ENCODE measurements at regions not wholly inside any gene's neighbourhood (a gene's known extent, or its start where the extent isn't known, plus 50 kb on each side); places are given as distances from the start of the nearest gene placed in this dataset.
"Not testable (repeated sequence)": the region's sequence is repeated elsewhere in the genome, so short reads cannot be mapped to it uniquely, and the experiment has no call there.

- no peak for DNase-seq
These were observed 112.0 kb downstream of the NPTX2 start for GRCh38 chr7:98729121-98729520.

DNA sequence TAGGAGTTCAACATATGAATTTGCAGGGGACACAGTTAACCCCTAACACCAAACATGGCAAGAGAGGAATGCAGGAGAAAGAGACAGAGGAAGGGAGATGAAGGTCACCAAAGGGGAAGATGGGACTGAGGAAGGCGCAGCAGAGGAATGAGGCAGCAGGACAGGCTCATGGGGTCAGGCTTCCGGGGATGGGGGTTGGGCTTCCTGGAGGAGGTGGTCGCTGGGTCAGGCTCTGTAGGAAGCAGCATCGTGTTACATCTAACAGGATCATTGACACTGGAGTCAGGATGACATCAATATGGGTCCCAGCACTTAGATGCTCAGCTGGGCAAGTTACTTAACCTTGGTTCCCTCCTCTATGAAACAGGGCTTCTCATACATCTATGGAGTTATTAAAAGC lies 113.2 kb downstream of the NPTX2 start:
- DNase-seq, result no peak

- no peak for DNase-seq
These were observed 114.6 kb downstream of the NPTX2 start for GRCh38 chr7:98731651-98732050.

DNA sequence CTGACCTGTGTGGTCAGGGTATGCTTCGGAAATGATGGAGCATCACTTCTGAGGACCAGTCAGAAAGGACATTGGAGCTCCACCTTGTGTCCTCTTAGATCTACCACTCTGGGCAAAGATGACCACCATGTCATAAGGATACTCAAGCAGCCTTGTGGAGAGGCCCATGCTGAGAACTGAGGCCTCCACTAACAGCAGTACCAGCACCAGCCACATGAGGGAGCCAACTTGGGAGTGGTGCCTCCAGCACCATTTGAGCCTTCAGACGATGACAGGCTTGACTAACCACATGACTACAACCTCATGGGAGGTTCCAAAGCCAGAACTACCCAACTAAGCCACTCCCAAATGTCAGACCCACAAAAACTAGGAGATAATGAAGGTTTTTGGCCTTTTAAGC lies 116.0 kb downstream of the NPTX2 start:
- DNase-seq, result peak; percentile 78

- DNase-seq, result no peak
These were observed 118.7 kb downstream of the NPTX2 start for GRCh38 chr7:98735801-98736200.

- DNase-seq, result not testable (repeated sequence)
These were observed 119.4 kb downstream of the NPTX2 start for GRCh38 chr7:98736461-98736860.

DNA sequence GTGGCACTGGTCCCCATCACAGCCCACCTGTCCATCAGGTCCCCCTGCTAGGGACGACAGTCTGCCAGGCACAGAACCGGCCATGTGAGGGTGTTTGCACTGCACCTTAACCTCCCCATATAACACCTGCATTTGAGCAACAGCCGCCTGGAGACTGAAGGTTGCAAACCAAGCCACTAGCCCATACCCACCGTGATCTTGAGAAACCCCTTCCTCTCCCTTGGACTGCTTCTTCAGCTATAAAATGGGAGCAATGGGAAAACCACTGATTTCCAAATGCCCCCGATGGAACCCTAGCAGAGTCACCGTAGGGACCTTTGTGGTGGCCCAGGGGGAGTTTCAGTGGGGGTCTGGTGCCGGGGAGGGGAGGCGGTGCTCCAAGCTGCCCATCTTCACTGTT lies 120.1 kb downstream of the NPTX2 start:
- no peak for DNase-seq

- no peak for DNase-seq
These were observed 123.6 kb downstream of the NPTX2 start for GRCh38 chr7:98740643-98741042.

DNA sequence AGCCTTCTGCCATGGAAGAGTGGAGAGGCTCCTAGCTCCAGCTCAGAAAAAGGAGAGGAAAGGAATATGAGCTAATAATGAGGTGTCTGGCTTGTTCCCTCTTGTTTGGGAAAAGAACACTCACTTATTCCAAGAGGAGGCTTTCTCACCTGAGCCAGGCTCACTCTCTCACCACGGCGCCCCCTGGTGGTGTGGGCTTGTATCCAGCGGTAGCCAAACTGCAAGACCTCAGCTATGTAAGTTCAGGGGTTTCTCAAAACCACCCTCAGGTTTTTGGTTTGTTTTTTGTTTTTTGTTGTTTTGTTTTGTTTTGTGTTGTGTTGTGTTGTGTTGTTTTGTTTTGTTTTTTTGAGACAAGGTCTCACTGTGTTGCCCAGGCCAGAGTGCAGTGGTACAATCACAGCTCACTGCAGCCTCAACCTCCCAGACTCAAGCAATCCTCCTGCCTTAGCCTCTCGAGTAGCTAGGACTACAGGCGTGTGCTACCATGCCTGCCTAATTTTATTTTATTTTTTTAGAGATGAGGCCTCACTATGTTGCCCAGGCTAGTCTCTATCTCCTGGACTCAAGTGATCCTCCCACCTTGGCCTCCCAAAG lies 124.0 kb downstream of the TMEM130 start:
- DNase-seq, result peak; percentile 83

DNA sequence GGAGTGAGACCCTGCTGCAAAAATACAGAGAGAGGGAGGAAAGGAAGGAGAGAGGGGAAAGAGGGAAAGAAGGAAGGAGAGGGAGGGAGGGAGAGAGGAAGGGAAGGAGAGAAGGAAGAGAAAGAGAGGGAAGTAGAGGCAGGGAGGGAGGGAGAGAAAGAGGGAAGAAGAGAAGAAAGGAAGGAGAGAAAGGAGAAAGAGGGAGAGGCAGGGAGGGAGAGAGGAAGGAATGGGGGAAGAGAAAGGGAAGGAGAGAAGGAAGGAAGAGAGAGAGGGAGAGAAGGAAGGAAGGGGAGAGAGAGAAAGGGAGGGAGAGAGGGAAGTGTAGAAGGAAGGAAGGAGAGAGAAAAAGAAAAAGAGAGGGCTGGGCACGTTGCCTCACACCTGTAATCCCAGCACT lies 121.7 kb downstream of the TMEM130 start:
- no peak for DNase-seq

GRCh38 chr7:98753176-98753575 lies 116.6 kb downstream of the TMEM130 start:
- DNase-seq, result no peak

- DNase-seq, result peak; percentile 94
These were observed 115.8 kb downstream of the TMEM130 start for GRCh38 chr7:98753989-98754479.

- peak; percentile 72 for DNase-seq
These were observed 114.5 kb downstream of the TMEM130 start for GRCh38 chr7:98755138-98755898.

DNA sequence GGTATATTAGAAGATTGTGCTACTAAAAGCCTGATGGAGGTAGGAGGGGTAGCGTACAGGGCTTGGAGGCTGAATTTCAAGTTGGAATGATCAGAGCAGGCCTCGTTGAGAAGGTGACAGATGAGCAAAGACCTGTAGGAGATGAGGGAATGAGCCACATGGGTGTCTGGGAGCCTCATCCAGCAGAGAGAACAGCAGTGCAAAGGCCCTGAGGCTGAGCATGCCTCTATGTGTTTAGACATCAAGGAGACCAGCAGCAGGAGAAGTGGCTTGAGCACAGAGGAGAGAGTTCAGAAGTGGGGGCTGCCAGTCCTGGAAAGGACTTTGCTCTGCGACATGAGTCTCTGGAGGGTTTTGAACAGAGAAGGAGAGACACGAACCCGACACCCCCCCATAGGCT lies 111.7 kb downstream of the TMEM130 start:
- DNase-seq, result no peak

DNA sequence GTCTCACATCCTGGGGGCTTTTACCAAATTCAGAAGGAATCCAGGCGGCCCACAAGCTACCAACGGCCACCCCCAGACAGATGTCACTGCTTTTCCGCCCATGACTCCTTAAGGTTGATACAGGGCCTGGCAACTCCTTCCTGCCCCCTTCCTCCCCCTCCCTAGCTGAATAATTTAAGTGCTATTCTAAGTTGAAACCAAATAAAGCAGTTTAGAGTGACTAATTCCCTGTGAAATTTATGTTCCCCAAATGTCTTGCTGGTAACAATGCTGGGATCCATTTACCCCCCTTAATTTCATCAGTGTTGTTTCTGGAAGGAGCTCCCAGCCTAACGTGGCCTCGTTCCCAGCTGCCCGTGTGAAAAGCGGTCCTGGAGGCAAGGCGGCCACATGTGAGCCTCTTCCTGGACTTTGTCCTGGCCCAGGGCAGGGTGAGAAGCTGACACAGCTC lies 109.6 kb downstream of the TMEM130 start:
- no peak for DNase-seq

DNA sequence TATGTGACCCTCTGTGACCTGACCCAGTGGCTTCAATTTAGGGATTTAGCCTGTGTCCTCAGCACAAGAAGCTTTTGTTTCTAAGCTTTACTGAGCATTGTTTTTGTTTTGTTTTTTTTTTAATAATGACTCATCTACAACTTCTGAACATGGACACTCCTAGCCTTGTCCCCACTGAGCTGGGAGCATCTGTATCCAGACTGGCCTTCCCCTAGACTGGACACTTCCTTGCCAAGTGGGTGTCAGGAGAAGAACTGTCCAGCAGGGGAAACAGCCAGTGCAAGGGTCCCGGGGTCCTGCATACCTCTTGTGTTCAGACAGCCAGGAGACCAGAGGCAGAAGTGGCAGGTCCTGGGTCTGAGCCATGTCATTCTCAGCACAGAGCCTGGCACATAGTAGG lies 108.6 kb downstream of the TMEM130 start:
- no peak for DNase-seq

- DNase-seq, result no peak
These were observed 107.2 kb downstream of the TMEM130 start for GRCh38 chr7:98762620-98763019.

- no peak for DNase-seq
These were observed 106.4 kb downstream of the TMEM130 start for GRCh38 chr7:98763441-98763840.

DNA sequence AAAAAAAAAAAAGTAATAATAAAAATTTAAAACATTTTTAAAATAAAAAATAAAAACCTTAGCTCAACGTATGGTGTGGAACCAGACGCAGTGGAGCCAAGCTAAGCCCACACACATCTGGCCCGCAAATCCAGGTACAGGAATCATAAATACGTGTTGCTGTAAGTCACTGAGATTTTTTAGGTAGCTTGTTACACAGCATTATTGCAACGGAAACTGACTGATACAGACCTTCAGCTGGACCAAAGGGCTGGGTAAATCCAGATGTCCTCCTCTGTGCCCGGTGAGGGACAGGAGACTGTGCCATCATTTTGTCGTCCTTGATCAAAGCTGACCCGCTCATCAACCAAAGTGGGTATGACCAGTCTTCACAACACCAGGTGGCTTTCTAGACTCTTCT lies 104.9 kb downstream of the TMEM130 start:
- no peak for DNase-seq

GRCh38 chr7:98770085-98770484 lies 99.7 kb downstream of the TMEM130 start:
- not testable (repeated sequence) for DNase-seq

- DNase-seq, result peak; percentile 32
These were observed 98.3 kb downstream of the TMEM130 start for GRCh38 chr7:98771519-98771918.

DNA sequence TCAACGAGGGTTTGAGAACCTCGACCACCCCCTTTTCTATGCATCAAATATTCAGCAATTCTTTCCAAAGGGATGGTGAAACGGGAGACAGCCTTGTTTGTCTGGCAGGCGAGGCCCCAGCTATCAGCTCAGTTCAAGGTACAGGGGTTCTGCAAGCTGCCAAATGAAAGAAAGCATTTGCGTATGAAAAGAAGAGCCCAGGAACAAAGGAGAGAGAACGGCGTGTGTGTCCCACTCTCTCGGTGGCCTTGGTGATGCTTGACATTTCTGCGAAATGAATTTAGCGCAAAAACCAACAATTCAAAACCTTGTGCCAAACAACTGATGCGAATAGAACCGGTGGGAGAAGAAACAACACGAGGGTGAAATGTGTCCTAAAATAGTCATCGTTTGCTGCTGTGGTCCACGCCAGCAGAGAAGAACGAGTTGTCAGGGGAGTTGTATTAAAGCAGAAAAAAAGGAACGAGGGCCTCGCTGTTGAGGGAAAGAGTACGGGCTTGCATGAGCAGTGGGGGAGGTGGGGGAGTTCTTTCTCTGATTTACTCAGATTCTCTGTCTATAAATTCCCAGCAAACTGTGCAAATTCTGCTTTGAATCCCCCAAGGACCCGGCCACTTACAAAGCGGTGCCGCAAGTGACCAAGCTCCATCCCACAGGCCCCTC lies 97.7 kb downstream of the TMEM130 start:
- DNase-seq, result no peak

GRCh38 chr7:98774884-98775283 lies 94.9 kb downstream of the TMEM130 start:
- peak; percentile 93 for DNase-seq

- no peak for DNase-seq
These were observed 92.8 kb downstream of the TMEM130 start for GRCh38 chr7:98777051-98777450.

Data from NCI-H69 (cell line).